Cerebellar cortex (tissue), 1 donor: ENCODE measurements at regions not wholly inside any gene's neighbourhood (a gene's known extent, or its start where the extent isn't known, plus 50 kb on each side); places are given as distances from the start of the nearest gene placed in this dataset.

ENCODE experiments used
- DNase-seq: peaks from one replicate; pipeline ENCODE4 v3.0.0-alpha.2; 2015; ENCODE audit warnings: low spot score

DNA sequence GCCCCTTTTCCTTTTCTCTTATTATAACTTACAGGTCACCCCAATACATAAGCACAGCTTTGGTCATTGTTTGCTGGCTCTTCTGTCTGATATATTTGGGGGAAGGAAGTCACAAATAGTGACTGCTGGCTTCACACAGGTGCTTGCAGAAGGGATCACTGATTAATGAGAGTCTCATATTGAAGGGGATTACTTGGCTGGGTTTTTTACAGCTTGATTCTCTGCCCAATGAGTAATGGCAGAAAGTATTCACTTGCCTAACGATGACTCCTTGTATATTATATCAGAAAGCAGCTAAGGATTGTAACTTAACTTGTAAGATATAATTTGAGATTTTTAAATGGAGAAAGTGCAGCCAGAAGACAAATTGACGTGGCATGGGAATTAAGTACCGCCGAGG is 119.3 kb upstream of the PFN2 start:
- no peak for DNase-seq

DNA sequence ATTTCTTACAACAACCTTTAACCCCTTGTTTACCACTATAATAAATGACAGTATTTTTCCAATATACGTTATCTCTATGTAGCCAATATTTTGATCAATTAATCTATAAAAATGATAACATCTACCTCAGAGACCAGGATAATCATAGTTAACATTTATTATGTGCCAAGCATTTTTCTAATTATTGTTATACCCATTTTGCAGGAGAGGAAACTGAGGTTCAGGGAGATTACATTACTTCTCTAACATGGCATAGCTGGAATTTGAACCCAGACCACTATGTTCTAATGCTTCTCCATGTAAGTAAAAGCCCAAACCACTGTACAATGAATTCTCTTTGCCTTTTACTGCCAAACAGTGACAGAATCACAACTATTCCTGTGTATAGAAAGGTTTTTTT is 113.4 kb upstream of the PFN2 start:
- DNase-seq = no peak

DNA sequence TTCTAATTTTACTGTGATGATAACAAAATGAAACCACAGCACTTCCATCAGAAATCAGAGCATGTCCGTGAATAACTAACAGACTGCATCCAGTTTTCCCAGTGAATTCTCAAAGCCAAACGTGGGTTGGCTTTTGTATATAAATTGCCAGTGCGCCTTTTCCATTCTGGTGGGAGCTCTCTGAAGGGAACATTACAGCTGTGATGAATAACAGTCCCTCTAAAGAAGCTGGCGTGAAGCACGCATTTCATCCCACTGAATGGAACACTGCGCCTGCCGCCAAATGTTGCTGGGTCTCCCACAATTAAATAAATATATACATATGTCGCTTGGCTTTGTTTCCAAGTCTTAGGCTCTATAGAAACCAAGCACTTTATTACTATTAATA is 113.0 kb upstream of the PFN2 start:
- DNase-seq = no peak

DNA sequence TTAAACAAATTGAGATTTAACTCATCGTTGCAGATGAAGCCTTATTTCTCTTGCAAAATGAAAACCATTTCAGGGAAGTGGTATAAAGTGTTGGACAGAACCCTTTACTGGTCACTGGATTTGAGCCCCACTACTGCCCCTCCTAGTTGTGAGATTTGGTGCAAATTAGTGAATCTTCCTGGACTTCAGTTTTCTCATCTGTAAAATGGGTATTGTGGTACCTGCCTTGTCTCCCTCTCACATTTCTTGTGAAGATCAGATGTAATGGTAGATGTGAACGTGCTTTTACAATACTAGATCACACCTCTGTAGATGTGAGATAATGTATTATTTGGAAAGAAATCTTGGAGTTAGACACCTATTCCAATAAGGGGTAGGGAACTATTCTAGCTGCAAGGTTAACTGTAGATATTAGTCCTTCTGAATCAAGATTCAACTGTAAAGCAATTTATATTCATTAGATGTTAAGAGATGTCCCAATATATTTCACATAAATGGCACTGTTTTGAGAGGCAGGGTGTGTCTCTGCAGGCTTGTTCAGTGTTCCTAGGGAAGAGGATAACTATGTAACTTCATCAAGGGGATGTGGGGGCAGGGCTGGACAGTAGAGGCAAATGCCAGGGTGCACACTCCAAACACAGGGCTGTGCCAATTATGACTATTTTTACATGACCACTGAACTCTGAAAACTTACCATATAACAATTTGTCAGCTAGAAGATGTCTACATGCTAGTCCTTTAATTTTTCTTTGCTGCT is 112.4 kb upstream of the PFN2 start:
- no peak for DNase-seq

DNA sequence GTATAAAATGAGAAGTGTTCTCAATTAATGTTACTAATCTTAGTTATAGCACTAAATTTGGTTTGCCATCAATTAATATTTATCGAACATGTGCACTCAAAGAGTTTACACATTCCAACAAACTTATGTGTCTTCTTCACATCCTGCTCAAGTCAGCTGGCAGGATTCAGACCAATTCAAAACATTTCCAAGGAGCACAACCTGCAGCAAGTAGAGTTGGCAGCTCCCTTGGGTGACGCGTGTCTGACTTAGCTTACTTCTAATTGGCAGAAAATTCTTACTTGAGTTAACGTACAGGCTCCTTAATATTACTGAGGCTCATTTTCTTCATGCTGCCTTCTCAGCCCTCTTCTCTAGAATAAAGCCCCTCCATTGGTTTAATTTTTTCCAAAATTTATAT is 110.4 kb upstream of the PFN2 start:
- DNase-seq = no peak

DNA sequence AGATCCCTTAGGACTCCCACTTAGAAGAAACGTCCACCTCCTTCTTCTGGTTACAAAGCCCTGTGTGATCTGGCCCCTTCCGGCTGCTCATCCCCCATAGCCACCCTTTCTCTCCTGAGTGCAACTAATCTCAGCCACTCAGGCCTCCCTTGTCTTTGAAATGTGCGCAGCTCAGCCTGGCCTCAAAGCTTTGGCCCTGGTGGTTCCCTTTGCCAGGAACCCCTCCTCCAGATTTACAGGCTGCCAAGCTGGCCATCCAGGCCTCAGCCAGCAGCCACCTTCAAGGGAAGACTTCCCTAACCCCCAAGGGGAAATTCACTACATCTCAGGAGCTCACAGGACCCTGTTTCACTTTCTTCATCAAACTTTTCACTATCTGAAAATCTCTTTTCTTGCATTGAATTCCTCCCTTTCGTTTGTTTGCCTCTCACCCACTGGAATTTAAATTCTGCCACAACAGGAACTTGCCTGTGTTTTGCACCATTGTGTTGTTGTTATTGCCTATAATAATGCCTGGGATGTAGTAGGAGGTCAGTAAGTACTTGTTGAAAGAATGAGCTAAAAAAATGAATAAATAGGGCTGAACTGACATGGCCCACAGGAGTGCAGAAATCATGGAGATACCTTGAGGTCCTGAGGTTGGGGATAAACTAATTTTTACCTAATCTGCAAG is 109.5 kb upstream of the PFN2 start:
- no peak for DNase-seq

DNA sequence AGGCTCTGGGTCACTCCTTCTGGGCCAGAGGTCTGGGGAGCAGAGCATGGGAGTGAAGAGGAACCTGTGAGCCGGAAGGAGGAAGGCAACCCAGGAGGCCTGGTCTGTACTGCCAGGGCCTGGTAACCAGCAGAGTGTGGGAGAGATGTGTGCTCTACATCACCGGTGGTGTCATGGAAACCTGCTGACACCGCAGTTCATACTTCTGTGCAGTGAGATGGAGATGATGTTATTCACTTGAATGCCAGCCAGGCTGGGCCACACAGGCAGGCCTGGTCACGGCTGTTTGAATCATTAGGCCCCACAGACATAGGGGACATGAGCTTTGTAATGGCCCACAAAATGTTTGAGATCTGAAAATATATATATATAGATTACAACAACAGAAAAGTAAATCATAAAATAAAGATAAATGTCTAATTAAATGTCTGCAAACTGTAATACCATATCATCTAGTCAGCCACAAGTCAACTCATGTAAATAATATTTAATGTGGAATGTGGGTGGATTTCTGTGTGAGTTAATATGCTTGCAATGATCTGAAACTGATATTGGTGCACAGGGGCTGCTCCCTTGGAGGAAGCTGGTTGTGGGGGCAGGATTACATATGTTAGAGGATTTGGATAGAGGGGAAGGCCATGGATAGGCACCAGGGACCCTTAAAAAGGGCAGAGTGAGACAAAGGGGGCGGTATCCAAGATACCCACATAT is 108.5 kb upstream of the PFN2 start:
- no peak for DNase-seq

DNA sequence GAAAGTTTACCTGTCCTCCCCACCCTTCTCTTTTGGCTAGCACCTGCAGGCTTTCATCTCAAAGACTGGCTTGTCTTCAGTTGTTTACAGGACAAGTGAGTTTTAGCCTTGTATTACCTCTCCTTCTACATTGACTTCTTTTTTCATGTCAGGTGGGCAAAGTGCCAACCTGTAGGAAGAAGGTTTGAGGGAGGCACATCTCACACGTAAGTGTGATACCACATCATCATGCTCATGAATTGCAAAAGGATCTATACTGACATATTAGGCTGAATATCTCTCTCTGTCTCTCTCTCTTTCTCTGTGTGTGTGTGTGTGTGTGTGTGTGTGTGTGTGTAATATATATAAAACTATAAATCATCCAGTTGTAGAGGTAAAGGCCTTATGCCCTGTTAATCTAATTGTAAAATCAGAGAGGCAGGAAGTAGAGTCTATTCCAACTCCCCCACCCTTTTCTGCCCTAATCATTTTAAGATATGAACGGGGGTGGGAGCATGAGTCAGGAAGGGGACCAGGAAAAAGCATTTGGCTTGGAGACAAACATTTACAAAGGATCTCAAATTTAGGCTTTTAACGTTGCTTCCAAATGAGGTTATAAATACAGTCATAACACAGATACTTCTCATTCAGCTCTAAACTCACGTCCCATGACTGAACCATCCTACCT is 107.0 kb upstream of the PFN2 start:
- DNase-seq = no peak

DNA sequence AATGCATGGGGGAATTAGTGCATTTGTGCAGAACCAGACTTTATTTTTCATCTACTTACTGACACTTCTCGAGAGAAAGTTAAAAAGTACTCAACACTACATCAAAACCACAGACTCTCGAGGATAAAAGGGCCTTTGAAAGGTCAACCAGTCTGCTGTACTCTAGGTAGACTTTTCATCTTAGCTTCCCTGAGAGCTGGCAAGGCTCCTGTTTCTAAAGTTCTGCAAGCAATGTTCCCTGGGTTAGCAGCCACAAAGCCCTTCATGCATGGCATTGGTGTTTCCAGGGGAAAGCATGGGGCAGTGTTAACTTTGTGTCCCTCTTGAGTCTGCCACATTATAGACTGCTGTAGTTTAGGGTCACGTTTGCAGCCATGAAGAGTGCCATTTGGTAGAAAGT is 106.4 kb upstream of the PFN2 start:
- DNase-seq = no peak

DNA sequence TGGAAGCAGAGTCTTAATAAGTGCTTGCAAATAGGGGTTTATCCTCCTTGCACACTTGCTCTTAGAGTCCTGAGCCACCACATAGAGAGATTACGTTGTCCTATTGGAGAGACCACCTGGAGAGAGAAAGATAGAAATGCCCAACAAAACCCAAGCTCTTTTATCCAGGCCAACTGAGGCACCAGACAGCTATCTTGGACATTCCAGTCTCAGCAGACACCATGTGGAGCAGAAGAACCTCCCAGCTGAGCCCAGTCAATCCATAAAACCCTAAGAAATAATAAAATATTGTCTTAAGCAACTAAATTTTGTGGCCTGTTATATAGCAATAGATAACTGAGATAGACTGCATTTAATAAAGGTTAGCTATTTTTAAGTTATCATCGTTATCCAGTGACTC is 105.7 kb upstream of the PFN2 start:
- DNase-seq = no peak

DNA sequence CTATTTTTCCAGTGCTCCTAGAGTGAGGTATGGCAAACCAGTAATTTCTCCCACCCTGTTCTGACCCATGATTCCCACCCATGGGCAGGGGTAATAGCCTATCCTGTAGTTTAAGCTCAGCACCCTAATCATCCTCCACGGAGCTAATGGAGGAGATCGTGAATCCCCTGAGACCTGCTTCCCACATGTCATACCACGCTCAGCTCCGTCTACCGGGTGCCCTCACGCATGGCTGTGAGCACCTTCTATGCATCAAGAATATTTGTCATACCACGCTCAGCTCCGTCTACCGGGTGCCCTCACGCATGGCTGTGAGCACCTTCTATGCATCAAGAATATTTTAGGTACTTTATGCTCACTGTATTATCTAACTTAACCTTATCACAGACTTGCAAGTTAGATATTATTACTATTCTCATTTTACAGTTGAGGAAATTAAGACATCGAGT is 104.7 kb upstream of the PFN2 start:
- DNase-seq = no peak

DNA sequence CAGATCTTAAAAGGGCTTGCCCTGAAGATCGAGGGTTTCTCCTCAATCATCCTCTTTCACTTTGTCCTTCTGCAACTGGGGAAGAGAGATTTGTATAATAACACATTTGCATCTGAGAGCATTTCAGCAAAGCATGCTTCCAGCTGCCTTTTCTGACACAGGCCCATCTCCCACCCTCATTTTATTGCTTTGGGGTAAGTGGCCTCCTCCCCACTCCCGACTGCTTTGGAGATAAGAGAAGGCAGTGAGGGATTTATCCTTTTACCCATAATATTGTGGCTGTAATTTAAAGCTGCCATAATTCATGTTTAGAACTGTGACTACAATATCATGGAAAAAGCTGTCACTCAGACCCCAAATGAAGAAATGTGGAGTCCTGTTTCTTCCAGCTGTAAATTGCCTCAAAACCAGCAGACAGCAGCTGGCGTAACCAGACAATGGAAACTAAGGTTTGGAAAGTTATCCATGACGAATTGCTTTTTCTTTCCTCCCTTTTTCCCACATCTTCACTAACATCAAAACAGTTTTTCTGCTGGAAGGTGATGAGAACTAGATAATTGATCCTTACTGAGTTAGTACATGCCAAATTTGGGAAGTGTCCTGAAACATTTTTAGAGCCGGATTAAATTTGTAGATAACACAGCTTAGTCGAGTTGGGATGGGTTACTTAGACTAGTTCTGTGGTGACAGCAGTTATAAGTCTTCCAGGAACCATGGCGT is 104.2 kb upstream of the PFN2 start:
- DNase-seq = no peak

DNA sequence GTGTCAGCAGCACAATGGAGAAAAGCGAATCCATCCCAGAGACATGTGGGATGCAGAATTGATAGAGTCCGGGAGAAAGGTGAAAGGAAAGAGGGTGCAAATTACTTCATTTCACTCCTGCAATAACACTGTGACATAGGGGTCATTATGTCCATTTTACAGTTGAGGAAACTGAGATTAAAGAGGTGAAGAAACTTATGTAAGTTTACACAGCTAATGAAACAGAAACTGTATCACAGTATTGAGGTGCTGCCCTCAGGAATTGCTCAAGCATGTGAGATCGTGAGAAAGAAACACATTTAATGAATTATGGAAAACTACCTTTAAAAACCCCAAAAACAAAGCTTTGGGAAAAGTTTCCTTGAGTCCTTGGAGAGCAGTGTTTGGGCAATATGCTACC is 103.6 kb upstream of the PFN2 start:
- DNase-seq = no peak

DNA sequence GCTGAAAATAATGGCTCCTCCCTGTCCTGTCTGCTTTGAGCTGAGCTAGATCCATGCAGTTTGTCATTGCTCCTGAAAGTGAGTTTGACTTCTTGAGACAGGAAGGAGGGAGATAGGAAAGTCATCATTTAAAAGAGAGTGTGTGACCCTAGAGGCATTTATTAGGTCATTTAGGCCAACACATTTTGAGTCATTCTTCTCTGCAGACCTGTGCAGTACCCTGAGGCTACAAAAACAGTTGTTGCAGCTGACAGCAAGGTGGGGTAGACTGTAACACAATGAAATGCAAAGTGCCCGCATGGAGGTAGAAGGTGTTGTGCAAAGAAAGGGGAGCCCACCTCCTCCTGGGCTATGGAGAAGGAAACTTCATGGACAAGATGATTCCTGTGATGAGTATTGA is 102.8 kb upstream of the PFN2 start:
- DNase-seq = no peak

DNA sequence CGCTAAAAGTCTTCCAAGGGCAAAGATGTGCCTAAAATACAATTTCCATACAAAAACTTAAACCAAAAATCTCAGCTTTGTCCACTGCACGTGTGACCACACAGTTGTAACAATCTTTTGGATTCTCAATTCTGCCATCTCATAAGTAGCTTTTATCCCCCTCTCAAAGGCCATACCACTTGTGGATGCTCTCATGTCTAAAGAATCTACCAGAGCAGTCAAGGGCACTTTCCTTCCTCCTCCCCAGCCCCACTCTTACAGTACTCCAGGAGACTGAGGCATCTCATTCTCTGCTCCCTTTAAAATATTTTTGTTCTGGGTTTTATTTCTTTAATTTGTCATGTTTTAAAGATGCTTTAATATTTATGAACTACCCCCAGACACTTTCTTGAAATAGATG is 102.3 kb upstream of the PFN2 start:
- no peak for DNase-seq

DNA sequence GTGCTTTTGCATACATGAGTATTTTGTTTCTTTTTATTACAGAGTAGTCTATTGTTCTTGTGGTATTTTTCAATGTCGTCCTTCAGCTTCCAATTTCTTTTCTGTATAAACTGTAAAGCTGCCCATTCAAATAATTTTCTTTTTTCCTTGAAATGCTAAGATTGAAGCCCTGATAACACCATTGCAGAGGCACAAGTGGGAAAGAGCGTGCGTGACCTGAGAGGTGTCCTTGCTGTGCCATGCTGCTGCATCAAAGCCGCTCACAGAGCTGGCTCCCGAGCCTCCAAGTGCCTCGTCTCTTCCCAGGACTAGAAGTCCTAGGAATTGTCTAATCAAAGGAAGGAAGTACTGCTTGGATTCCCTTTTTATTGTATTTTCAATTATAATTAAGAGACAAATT is 101.9 kb upstream of the PFN2 start:
- DNase-seq = no peak

DNA sequence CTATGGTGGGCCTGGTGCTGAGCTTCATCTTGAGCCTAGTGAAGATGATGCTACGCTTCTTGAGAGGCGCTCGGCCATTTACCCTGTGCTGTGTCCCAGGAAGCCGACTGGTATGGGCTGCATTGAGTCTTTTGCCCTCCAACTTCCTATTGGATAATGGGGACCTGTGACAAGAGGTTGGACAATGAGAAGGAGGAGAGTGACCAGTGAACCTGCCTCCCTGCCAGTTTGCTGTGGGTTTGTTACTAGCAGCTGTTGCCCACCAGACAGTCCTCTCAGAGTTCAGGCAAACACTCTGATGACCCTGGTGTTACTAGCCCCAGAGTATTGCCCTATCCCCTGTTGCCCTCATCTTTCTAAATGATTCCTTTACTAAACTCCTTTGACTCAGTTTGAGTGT is 99.6 kb upstream of the PFN2 start:
- no peak for DNase-seq

DNA sequence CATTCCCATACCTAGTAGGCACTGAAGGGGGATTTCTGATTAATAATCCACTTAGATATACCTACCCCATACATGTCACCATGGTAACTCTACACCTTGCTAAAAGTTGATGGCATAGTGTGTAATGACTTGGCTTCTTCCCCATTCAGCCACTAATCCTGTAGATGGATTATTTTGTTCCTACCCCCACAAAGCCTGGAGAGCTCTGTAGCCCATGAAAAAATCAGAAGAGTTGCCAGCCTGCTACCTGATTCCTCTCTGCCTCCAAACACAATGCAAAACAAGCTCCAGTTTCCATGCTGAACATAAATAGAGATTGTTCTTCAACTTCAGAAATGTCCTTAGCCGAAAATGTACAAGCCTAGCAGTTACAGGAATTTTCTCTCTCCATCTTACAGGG is 98.9 kb upstream of the PFN2 start:
- no peak for DNase-seq

DNA sequence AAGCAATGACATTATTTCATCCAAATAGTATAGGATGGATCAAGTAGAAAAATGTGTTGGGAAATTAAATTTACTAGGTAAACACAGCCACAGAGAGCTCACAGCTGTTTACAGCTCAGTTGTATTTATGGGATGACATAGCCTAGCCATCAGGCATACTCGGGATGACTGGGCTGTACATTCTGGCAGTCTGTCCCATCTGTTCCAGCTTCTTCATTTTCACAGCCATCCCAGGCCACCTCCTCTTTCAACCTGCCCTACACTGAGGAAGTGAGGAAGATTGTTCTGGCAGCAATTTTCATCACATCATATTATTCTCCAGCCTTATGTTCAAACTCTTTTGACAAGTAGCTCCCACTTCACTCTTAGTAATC is 98.4 kb upstream of the PFN2 start:
- no peak for DNase-seq

DNA sequence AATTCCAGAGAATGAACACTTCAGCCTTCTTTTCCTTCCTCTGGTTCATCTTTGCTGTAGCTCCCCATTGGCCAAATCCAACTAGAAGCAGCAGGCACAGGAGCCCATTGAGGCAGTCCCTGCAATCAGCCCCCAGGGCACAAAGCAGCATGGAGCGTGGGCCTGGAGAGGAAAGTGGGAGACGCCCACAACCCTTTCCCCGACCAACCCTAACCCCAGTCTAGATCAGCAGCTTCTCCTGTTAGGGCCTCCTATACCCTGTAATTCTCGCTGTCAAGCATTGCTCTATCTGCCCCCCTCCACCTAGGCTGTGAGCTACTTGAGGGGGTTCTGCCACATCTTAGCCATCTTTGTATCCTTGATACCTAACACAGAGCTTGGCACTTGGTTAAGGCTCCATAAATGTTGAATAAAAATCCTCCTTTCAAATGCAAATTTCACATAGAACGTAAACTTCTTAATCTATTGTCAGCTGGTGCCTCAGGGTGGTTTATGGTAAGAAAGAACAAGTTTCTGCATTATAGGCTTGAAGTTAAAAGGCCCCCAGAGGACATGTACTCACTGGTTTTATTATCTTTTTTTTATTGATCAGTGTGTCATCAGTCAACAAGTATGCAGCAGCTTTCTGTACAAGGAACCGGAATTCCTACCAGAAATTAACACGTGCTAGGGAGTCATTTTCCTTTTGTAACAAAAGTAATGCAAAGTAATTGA is 97.9 kb upstream of the PFN2 start:
- DNase-seq = no peak

DNA sequence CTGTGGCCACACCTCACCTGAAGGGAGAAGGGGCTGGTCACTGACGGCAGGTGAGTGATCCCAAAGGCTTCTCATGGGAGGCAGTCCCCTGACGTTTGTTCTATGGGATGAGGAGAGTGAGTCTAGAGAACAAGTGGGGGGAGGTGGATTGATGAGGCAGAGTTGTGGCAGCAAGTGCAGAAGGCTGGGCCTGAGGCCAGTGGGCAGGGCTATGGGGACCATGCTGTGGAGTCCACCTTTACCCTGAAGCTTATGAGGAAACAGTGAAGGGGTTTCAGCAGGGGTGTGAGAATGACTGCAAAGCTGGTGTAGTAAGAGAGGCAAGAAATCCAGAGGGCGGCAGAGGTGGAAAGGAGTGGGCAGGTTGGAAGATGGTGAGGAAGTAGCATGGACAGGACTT is 96.9 kb upstream of the PFN2 start:
- DNase-seq = no peak

DNA sequence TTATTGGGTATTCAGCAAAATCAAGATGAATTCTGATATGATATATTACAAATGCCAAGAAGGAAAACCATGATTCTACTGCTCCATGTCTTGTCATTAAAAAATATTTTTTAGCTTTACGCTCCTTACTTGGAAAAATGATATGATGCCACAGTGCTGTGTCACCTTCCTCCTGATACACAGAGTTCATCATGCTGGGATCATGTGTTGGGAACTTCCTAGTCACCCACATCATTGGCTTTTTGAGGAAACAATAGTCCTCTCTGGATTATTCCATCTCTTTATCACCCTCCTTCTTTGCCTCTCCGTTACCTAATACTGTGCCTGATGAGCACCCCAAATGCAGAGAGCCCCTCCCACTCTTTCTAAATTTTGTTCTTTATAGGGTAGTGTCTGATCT is 94.3 kb upstream of the PFN2 start:
- DNase-seq = no peak
